Retinal pigment epithelial cell (primary cell): ENCODE measurements at regions not wholly inside any gene's neighbourhood (a gene's known extent, or its start where the extent isn't known, plus 50 kb on each side); places are given as distances from the start of the nearest gene placed in this dataset.

Experiments used
- DNase-seq: peaks from one replicate; pipeline ENCODE4 v3.0.0-alpha.2; 2010; ENCODE audit warnings: low read depth
- H3K4me3 ChIP-seq: 2 replicates; pipeline ENCODE4 v1.5.1; 2011; ENCODE audit warnings: mild to moderate bottlenecking, low read length, control low read depth, moderate library complexity
- TF ChIP-seq, protein P1 (sequence below): conservative IDR thresholded peaks from 2 replicates; pipeline ENCODE4 v1.5.1; 2011; ENCODE audit warnings: low read depth, low read length, control low read depth, inconsistent platforms

- TF ChIP-seq, protein P1, sequence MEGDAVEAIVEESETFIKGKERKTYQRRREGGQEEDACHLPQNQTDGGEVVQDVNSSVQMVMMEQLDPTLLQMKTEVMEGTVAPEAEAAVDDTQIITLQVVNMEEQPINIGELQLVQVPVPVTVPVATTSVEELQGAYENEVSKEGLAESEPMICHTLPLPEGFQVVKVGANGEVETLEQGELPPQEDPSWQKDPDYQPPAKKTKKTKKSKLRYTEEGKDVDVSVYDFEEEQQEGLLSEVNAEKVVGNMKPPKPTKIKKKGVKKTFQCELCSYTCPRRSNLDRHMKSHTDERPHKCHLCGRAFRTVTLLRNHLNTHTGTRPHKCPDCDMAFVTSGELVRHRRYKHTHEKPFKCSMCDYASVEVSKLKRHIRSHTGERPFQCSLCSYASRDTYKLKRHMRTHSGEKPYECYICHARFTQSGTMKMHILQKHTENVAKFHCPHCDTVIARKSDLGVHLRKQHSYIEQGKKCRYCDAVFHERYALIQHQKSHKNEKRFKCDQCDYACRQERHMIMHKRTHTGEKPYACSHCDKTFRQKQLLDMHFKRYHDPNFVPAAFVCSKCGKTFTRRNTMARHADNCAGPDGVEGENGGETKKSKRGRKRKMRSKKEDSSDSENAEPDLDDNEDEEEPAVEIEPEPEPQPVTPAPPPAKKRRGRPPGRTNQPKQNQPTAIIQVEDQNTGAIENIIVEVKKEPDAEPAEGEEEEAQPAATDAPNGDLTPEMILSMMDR = peak; percentile 90
- H3K4me3 ChIP-seq = peak overlapping the region; percentile 60
- DNase-seq = peak; percentile 44
These were observed 124.7 kb upstream of the C11orf58 start for GRCh38 chr11:16613512-16614381.

DNA sequence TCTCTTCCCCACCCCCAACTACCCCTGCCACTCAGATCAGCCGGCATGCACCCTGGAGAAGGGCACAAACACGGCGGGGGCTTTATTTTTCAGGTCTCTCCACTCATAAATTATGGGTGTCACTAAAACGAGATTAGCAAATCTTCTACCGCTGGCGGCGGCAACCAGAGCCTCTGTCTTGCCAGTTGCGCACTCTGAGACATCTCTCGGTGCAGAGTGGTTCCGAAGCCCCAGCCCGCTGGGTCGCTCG, 125.3 kb upstream of the C11orf58 start:
- TF ChIP-seq, protein P1 = no peak
- H3K4me3 ChIP-seq = peak overlapping the region; percentile 60
- no peak for DNase-seq

- H3K4me3 ChIP-seq = peak overlapping the region; percentile 60
- no peak for DNase-seq
- TF ChIP-seq, protein P1 = no peak
These were observed 125.7 kb upstream of the C11orf58 start for GRCh38 chr11:16612566-16613261.

- no peak overlapping the region for H3K4me3 ChIP-seq
- TF ChIP-seq, protein P1 = no peak
- DNase-seq = no peak
These were observed 126.4 kb upstream of the C11orf58 start for GRCh38 chr11:16611926-16612565.

GRCh38 chr11:16611401-16611921, 127.0 kb upstream of the C11orf58 start:
- no peak for DNase-seq
- TF ChIP-seq, protein P1 = no peak
- H3K4me3 ChIP-seq = no peak overlapping the region

- no peak for DNase-seq
- TF ChIP-seq, protein P1 = no peak
These were observed 127.6 kb upstream of the C11orf58 start for GRCh38 chr11:16610738-16611388.

More at GRCh38 chr11:16610738-16611388, 127.6 kb upstream of the C11orf58 start:
- H3K4me3 ChIP-seq = no peak overlapping the region
